ENCODE measurements at regions not wholly inside any gene's neighbourhood (a gene's known extent, or its start where the extent isn't known, plus 50 kb on each side); places are given as distances from the start of the nearest gene placed in this dataset.
"Not testable (repeated sequence)": the region's sequence is repeated elsewhere in the genome, so short reads cannot be mapped to it uniquely, and the experiment has no call there.

GRCh38 chr5:159458217-159458711 lies 128.0 kb upstream of the IL12B start:
- DNase-seq: no peak

DNA sequence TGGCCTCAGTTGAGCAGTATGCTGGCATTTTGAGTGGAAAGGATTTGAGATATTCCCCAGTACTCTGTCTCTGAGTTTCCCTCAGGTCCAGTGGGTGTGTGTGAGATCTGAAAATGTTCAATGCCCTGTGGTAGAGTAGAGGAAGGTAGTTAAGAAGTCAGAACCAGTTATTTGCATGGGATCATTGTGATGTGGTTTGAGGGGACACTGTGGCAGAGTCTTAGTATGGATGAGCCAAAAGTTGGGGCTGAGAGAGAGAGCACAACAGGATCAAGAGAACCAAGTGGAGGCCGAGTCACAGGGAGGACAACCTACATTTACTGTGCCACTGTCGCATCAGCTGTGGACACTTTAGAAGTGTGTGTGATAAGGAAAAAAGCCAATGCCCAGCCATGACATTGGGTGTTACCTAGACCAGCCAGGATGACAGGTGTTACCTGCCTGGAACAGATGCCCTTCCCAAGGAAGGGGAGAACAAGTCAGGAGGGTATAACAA lies 128.9 kb upstream of the IL12B start:
- DNase-seq: no peak

DNA sequence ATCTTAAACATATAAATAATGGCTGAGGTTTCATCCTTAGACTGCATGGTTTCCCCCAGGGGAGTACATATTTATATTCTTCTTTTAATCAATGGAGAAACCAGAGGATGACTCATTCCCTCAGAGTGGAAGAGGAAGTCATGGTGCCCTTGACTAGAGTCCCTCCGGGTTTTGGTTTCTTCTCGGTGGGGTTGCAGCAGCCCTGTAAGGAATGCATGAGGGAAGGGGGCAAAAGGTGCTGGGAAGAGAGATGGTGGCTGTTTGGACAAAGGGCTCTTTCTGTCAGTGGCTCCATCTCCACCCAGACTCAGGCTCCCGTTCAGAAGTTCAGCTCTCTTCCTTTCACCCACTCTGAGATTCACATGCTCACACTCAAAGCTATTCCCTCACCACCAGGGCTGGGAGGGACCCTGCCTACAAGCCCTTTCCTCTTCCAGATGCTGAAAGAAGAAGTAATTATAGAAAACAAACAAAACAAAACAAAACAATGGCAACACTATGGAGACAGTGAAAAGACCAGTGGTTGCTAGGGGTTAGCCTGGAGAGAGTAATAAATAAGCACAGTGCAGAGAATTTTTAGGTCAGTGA lies 129.8 kb upstream of the IL12B start:
- no peak for DNase-seq

DNA sequence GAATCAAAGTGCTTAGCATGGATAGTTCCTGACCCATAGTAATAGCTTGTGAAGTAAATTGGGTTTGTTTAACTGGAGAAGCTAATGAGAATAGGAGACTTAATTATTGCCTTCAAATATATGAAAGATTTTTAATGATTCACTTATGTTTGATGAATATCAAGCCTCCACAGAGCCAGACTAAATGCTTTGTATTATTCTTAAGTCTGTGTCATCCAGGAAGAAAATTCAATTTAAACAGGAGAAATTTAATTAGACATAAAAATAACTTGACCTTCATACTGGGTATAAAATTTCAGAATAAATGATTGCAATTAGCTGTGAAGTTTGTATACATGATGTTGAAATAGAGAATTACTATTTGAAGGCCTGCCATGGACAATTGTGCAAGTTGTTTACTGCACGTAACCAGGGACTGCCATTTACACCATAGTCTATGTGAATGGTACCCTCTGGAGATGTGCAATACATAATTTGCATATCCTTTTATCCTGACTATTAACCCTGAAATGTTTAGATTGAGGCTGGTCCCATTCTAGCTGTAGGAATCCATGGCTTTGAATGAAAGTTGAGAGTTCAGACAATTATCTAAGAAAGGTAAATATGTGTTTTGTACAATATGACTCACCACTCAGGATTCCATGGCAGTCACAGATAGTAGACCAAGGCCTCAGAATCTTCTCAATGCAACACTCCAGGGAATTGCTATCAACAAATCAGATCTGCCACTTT lies 133.5 kb upstream of the IL12B start:
- DNase-seq: no peak

GRCh38 chr5:159465604-159466003 lies 135.3 kb upstream of the IL12B start:
- DNase-seq: no peak

DNA sequence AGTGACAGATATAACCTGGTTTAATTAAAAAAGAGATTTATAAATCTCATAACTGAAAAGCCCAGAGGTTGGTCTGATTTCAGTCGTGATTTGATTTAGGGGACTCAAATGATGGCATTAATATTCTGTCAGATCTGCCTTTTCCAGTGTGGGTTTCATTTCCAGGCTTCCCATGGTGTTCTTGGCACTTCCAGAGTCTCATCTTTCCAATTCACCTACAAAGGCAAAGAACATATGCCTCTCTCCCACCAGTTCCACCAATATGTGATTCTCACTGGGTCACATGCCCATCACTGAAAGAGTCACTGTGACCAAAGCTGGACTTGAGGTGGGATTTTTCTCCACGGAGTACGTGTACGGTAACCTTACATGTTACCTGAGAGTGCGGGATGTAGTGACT lies 137.4 kb upstream of the IL12B start:
- no peak for DNase-seq

GRCh38 chr5:159469496-159470372 lies 139.4 kb upstream of the IL12B start:
- peak; percentile 29 for DNase-seq

- DNase-seq: no peak
These were observed 141.6 kb upstream of the IL12B start for GRCh38 chr5:159471904-159472303.

GRCh38 chr5:159475026-159475425 lies 144.7 kb upstream of the IL12B start:
- no peak for DNase-seq

GRCh38 chr5:159478950-159479349 lies 148.7 kb upstream of the IL12B start:
- peak; percentile 11 for DNase-seq

DNA sequence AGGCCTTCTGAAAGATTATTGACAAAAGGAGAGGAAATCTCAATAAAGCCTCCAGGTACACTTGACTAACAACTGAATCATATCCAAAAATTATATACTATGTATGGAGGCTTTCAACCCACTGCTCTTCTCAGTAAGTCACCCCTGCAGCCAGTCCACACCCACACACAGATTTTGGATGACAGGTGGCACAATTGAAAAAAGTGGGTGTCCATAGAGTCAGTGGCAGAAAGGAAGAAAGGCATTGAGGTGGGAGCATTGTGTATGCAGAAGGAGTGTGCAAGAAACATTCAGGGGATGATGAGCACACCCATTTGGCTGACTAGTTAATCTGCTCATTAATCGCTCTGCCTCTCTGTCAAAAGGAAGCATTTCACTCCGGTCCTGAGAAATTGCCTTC lies 150.6 kb upstream of the IL12B start:
- DNase-seq: no peak

DNA sequence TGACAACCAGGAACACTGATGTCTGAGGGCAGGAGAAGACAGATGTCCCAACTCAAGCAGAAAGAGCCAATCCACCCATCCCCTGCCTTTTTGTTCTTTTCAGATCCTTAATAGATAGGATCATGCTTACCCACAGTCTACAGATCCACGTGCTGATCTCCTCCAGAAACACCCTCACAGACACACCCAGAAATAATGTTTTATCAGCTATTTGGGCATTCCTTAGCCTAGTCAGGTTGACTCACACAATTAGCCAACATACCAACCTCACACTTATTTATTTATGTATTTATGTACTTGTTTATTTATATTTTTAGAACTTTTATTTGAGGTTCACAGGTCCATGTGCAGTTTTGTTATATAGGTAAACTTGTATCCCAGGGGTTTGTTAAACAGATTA lies 151.5 kb upstream of the IL12B start:
- DNase-seq: no peak

DNA sequence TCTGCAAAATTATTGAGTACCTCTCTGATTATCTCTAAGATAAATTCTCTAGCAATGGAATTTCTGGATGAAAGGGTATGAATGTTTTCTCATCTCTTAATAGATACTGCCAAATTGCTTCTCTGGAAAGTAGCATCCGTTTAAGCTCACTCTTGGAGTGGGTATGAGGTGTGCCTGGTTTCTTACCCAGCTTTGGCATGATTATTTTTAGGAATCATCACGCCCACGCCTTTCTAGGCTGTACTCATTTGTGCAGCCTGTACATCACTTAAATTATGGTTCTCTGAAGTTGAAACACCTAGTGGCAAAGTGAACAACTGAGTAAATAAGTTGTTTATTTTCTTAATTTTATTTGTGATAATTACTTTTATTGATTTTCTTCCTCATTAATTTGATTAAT lies 156.5 kb upstream of the IL12B start:
- DNase-seq: no peak

DNA sequence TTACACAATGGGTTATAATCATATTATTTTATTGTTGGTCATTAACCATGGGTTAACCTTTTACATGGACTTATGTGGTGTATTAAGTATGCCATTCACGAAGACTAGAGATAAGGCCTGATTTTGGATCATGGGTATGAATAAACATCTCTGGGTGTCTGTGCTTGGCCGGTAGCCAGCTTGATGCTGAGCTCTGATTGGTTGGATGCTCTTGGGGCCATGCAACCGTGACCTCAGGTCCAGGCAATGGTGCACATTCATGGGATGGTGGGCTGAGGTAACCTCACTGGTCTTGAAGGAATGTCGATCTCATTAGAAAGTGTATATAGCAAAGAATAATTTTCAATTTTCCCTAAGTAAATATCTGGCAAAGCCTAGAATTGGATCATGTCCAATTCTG lies 158.2 kb upstream of the IL12B start:
- no peak for DNase-seq

GRCh38 chr5:159489779-159490178 lies 159.5 kb upstream of the IL12B start:
- no peak for DNase-seq

GRCh38 chr5:159490507-159490906 lies 160.2 kb upstream of the IL12B start:
- no peak for DNase-seq

- no peak for DNase-seq
These were observed 163.4 kb upstream of the IL12B start for GRCh38 chr5:159493696-159494095.

DNA sequence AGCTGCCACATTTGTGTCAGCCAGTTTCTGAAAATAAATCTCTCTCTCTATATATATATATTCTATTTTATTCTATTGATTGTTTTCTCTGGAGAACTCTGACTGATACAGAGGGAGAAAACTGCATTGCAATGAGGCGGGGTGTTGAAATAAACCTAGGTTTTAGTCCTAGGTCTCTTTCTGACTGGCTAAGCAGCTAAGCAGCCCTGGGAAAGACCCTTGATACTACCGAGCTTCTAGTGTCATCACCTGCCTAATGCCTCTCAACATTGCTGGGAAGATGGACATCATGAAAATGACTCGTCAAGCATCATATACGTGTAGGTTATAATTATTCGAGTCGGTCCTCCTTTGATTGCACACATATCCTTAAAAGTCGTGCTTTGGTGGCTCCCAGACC lies 166.5 kb upstream of the IL12B start:
- DNase-seq: no peak

GRCh38 chr5:159497221-159497620 lies 166.9 kb upstream of the IL12B start:
- no peak for DNase-seq

DNA sequence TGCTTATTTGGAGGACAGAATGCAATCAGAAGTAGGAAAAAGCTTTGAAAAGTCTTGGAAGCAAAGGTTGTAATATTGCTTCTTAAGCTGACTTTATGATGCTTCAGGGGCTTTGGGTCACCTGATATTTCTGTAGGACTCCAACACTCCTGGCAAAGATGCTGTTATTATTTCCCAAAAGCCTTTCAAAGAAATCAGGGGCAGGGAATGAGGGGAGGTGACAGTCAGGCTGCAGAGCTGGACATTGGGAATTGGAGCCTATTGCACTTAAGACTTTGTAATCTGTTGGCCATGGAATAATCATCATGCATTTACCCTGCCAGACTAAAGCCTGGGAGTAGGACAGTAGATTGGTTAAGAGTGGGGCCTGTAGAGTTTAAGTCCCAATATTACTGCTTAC lies 168.3 kb upstream of the IL12B start:
- DNase-seq: no peak

- not testable (repeated sequence) for DNase-seq
These were observed 171.8 kb upstream of the IL12B start for GRCh38 chr5:159502116-159502515.

GRCh38 chr5:159503236-159503635 lies 172.9 kb upstream of the IL12B start:
- DNase-seq: no peak

DNA sequence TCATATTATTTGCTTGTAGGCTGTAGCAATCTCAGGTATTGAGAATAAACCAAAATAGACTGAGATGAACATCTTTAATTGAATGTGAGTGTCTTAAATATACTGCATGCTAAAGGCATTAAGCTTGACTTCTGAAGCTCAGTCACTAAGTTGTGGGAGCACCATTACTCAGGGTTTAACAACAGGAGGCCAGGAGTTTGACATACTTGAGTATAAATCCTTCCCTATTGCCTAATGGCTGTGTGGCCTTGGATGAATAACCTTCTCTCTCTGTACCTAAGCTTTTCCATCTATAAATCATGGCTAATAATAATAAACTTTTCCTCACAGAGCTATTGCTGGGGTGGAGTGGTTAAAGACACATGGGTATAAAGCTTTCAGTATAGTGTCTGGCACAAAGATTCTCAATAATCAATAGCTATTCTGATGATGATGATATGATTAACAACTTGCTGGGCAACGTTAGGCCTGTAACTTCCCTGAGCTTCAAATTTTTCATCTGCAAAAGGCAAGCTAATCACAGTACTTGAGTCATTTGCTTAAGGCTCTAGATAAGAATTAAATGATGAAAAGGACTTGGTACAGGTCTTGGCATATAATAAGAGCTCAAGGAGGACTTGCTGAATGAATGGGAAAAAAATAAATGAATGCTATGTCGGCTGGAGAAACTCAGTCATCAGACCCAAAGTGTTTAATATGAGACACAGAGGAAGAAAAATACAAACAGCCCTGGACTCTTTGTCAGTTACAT lies 174.0 kb upstream of the IL12B start:
- no peak for DNase-seq
